WTC11 (cell line): ENCODE measurements at regions not wholly inside any gene's neighbourhood (a gene's known extent, or its start where the extent isn't known, plus 50 kb on each side); places are given as distances from the start of the nearest gene placed in this dataset.

Experiments used
- CTCF ChIP-seq: fragments of 200-600 bp; IDR thresholded peaks from 2 replicates; pipeline ENCODE4 v1.8.0; 2022; ENCODE audit warnings: antibody characterized with exemption
- NFYB ChIP-seq: sonication (generic); formaldehyde crosslinking; conservative IDR thresholded peaks from 2 replicates; pipeline ENCODE4 v1.8.0; 2022; ENCODE audit warnings: low read depth, missing genetic modification reagents
- SMAD4 ChIP-seq: sonication (generic); formaldehyde crosslinking; IDR thresholded peaks from 2 replicates; pipeline ENCODE4 v1.8.0; 2022; ENCODE audit warnings: mild to moderate bottlenecking, missing genetic modification reagents
- USF1 ChIP-seq: sonication (generic); formaldehyde crosslinking; IDR thresholded peaks from 2 replicates; pipeline ENCODE4 v1.8.0; 2022; ENCODE audit warnings: mild to moderate bottlenecking, missing genetic modification reagents
- ZNF219 ChIP-seq: sonication (generic); formaldehyde crosslinking; IDR thresholded peaks from 2 replicates; pipeline ENCODE4 v1.8.0; 2023; ENCODE audit warnings: missing genetic modification reagents, mild to moderate bottlenecking, borderline replicate concordance
- TF ChIP-seq, protein P1 (sequence below): sonication (generic); formaldehyde crosslinking; IDR thresholded peaks from 2 replicates; pipeline ENCODE4 v1.8.1; 2023; ENCODE audit warnings: mild to moderate bottlenecking, missing genetic modification reagents, moderate library complexity
- TF ChIP-seq, protein P2 (sequence below): sonication (generic); formaldehyde crosslinking; IDR thresholded peaks from 2 replicates; pipeline ENCODE4 v1.8.0; 2022; ENCODE audit warnings: missing genetic modification reagents
- TF ChIP-seq, protein P3 (sequence below): sonication (generic); formaldehyde crosslinking; IDR thresholded peaks from 2 replicates; pipeline ENCODE4 v1.8.1; 2022; ENCODE audit warnings: low read depth, missing genetic modification reagents, borderline replicate concordance
- TF ChIP-seq, protein P4 (sequence below): sonication (generic); formaldehyde crosslinking; IDR thresholded peaks from 2 replicates; pipeline ENCODE4 v1.8.1; 2022; ENCODE audit warnings: mild to moderate bottlenecking, missing genetic modification reagents, moderate library complexity, borderline replicate concordance

DNA sequence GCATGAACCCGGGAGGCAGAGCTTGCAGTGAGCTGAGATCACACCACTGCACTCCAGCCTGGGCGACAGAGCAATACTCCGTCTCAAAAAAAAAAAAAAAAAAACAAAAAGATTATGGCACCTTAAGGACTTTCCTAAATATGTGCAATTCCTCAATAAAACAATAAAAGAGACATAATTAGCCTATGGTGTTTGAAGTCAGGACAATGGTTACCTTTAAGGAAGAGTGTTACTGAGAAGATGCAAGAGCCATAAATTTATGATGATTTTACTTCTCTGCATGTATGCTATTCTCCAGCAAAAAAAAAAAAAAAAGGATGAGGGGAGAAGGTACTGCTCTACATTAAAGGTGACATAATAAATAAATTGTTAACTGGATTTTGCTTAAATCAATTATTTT is 208.2 kb upstream of the STK17B start:
- TF ChIP-seq ZNF219 (no peak), USF1 (CRISPR knock-in tag) (no peak), NFYB (CRISPR knock-in tag) (no peak), CTCF (no peak), SMAD4 (CRISPR knock-in tag) (no peak)
- TF ChIP-seq, protein P1, sequence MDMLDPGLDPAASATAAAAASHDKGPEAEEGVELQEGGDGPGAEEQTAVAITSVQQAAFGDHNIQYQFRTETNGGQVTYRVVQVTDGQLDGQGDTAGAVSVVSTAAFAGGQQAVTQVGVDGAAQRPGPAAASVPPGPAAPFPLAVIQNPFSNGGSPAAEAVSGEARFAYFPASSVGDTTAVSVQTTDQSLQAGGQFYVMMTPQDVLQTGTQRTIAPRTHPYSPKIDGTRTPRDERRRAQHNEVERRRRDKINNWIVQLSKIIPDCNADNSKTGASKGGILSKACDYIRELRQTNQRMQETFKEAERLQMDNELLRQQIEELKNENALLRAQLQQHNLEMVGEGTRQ = no peak
- TF ChIP-seq, protein P2, sequence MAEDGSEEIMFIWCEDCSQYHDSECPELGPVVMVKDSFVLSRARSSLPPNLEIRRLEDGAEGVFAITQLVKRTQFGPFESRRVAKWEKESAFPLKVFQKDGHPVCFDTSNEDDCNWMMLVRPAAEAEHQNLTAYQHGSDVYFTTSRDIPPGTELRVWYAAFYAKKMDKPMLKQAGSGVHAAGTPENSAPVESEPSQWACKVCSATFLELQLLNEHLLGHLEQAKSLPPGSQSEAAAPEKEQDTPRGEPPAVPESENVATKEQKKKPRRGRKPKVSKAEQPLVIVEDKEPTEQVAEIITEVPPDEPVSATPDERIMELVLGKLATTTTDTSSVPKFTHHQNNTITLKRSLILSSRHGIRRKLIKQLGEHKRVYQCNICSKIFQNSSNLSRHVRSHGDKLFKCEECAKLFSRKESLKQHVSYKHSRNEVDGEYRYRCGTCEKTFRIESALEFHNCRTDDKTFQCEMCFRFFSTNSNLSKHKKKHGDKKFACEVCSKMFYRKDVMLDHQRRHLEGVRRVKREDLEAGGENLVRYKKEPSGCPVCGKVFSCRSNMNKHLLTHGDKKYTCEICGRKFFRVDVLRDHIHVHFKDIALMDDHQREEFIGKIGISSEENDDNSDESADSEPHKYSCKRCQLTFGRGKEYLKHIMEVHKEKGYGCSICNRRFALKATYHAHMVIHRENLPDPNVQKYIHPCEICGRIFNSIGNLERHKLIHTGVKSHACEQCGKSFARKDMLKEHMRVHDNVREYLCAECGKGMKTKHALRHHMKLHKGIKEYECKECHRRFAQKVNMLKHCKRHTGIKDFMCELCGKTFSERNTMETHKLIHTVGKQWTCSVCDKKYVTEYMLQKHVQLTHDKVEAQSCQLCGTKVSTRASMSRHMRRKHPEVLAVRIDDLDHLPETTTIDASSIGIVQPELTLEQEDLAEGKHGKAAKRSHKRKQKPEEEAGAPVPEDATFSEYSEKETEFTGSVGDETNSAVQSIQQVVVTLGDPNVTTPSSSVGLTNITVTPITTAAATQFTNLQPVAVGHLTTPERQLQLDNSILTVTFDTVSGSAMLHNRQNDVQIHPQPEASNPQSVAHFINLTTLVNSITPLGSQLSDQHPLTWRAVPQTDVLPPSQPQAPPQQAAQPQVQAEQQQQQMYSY (CRISPR knock-in tag) = no peak
- TF ChIP-seq, protein P3, sequence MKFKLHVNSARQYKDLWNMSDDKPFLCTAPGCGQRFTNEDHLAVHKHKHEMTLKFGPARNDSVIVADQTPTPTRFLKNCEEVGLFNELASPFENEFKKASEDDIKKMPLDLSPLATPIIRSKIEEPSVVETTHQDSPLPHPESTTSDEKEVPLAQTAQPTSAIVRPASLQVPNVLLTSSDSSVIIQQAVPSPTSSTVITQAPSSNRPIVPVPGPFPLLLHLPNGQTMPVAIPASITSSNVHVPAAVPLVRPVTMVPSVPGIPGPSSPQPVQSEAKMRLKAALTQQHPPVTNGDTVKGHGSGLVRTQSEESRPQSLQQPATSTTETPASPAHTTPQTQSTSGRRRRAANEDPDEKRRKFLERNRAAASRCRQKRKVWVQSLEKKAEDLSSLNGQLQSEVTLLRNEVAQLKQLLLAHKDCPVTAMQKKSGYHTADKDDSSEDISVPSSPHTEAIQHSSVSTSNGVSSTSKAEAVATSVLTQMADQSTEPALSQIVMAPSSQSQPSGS (CRISPR knock-in tag) = no peak
- TF ChIP-seq, protein P4, sequence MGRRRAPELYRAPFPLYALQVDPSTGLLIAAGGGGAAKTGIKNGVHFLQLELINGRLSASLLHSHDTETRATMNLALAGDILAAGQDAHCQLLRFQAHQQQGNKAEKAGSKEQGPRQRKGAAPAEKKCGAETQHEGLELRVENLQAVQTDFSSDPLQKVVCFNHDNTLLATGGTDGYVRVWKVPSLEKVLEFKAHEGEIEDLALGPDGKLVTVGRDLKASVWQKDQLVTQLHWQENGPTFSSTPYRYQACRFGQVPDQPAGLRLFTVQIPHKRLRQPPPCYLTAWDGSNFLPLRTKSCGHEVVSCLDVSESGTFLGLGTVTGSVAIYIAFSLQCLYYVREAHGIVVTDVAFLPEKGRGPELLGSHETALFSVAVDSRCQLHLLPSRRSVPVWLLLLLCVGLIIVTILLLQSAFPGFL = no peak
